ENCODE measurements at regions not wholly inside any gene's neighbourhood (a gene's known extent, or its start where the extent isn't known, plus 50 kb on each side); places are given as distances from the start of the nearest gene placed in this dataset.

- intact Hi-C loops (cut with micrococcal nuclease), result no loop called here
These were observed 2112.6 kb upstream of the PIK3C3 start for GRCh38 chr18:39842366-39842914.

- intact Hi-C loops (cut with micrococcal nuclease), result no loop called here
These were observed 2113.3 kb upstream of the PIK3C3 start for GRCh38 chr18:39841482-39842365.

GRCh38 chr18:39840856-39841481 is 2114.1 kb upstream of the PIK3C3 start:
- intact Hi-C loops (cut with micrococcal nuclease), result no loop called here

GRCh38 chr18:39840406-39840805 is 2114.6 kb upstream of the PIK3C3 start:
- intact Hi-C loops (cut with micrococcal nuclease), result no loop called here

- intact Hi-C loops (cut with micrococcal nuclease), result no loop called here
These were observed 2115.3 kb upstream of the PIK3C3 start for GRCh38 chr18:39839782-39840181.

GRCh38 chr18:39838831-39839230 is 2116.2 kb upstream of the PIK3C3 start:
- intact Hi-C loops (cut with micrococcal nuclease), result no loop called here

- intact Hi-C loops (cut with micrococcal nuclease), result no loop called here
These were observed 2119.6 kb upstream of the PIK3C3 start for GRCh38 chr18:39835303-39836030.

GRCh38 chr18:39834636-39835035 is 2120.4 kb upstream of the PIK3C3 start:
- intact Hi-C loops (cut with micrococcal nuclease), result no loop called here

- intact Hi-C loops (cut with micrococcal nuclease), result no loop called here
These were observed 2129.4 kb upstream of the PIK3C3 start for GRCh38 chr18:39825485-39826150.

- intact Hi-C loops (cut with micrococcal nuclease), result no loop called here
These were observed 2148.5 kb upstream of the PIK3C3 start for GRCh38 chr18:39806525-39806924.

GRCh38 chr18:39805218-39805617 is 2149.8 kb upstream of the PIK3C3 start:
- intact Hi-C loops (cut with micrococcal nuclease), result no loop called here

GRCh38 chr18:39802648-39803229 is 2152.3 kb upstream of the PIK3C3 start:
- intact Hi-C loops (cut with micrococcal nuclease), result no loop called here

GRCh38 chr18:39801848-39802247 is 2153.2 kb upstream of the PIK3C3 start:
- intact Hi-C loops (cut with micrococcal nuclease), result no loop called here

- intact Hi-C loops (cut with micrococcal nuclease), result no loop called here
These were observed 2154.0 kb upstream of the PIK3C3 start for GRCh38 chr18:39801010-39801409.

GRCh38 chr18:39799006-39799405 is 2156.0 kb upstream of the PIK3C3 start:
- intact Hi-C loops (cut with micrococcal nuclease), result no loop called here

GRCh38 chr18:39796393-39796792 is 2158.6 kb upstream of the PIK3C3 start:
- intact Hi-C loops (cut with micrococcal nuclease), result no loop called here

- intact Hi-C loops (cut with micrococcal nuclease), result no loop called here
These were observed 2159.7 kb upstream of the PIK3C3 start for GRCh38 chr18:39795350-39795749.

- intact Hi-C loops (cut with micrococcal nuclease), result no loop called here
These were observed 2161.4 kb upstream of the PIK3C3 start for GRCh38 chr18:39793609-39794008.

- intact Hi-C loops (cut with micrococcal nuclease), result no loop called here
These were observed 2166.7 kb upstream of the PIK3C3 start for GRCh38 chr18:39788383-39788782.

GRCh38 chr18:39786477-39786876 is 2168.6 kb upstream of the PIK3C3 start:
- intact Hi-C loops (cut with micrococcal nuclease), result no loop called here

GRCh38 chr18:39784541-39784940 is 2170.5 kb upstream of the PIK3C3 start:
- intact Hi-C loops (cut with micrococcal nuclease), result no loop called here
